CD14-positive monocyte (primary cell): ENCODE measurements at regions not wholly inside any gene's neighbourhood (a gene's known extent, or its start where the extent isn't known, plus 50 kb on each side); places are given as distances from the start of the nearest gene placed in this dataset.

Source experiments
- DNase-seq, 3 donors: peaks; one replicate each; pipeline ENCODE4 v3.0.0-alpha.2; 2011 to 2022
- H2AFZ ChIP-seq: 2 replicates; pipeline ENCODE4 v1.6.0; 2012; ENCODE audit warnings: mild to moderate bottlenecking, low read depth, low read length, inconsistent platforms; ENCODE audit not compliant: insufficient read depth, poor library complexity, severe bottlenecking
- H3K27ac ChIP-seq, 2 donors: 1 replicate in 1 of 2; 2 replicates in 1 of 2; pipeline ENCODE4 v1.5.1; 2012 to 2013; ENCODE audit warnings: low read length in 2 of 2, control low read depth in 1 of 2, inconsistent platforms in 1 of 2, low read depth in 1 of 2, mild to moderate bottlenecking in 1 of 2
- H3K27me3 ChIP-seq, 2 donors: one replicate each; pipeline versions ENCODE4 v1.6.0 to v1.6.1; 2011 to 2013; ENCODE audit warnings: low read length in 2 of 2; ENCODE audit not compliant: control insufficient read depth in 2 of 2, insufficient read depth in 2 of 2
- H3K36me3 ChIP-seq, 2 donors: replicated peaks in 1 of 2; 1 replicate in 1 of 2; 2 replicates in 1 of 2; pipeline versions ENCODE4 v1.5.1 to v1.6.1; 2012 to 2013; ENCODE audit warnings: low read length in 2 of 2, control low read depth in 1 of 2, inconsistent platforms in 1 of 2, mild to moderate bottlenecking in 1 of 2; ENCODE audit not compliant: insufficient read depth in 2 of 2, control insufficient read depth in 1 of 2
- H3K4me1 ChIP-seq, 2 donors: 1 replicate in 1 of 2; 2 replicates in 1 of 2; pipeline versions ENCODE4 v1.5.1 to v1.6.1; 2012 to 2013; ENCODE audit warnings: low read length in 2 of 2, control low read depth in 1 of 2, inconsistent platforms in 1 of 2, mild to moderate bottlenecking in 1 of 2, moderate library complexity in 1 of 2; ENCODE audit not compliant: insufficient read depth in 2 of 2, control insufficient read depth in 1 of 2
- H3K4me2 ChIP-seq: replicated peaks from 2 replicates; pipeline ENCODE3; 2012; ENCODE audit warnings: low read length, moderate library complexity, mild to moderate bottlenecking; ENCODE audit not compliant: poor library complexity, severe bottlenecking; ENCODE audit errors: extremely low read depth
- H3K4me3 ChIP-seq, 3 experiments: fragments of 200-600 bp in 1 of 3; sonication (generic) in 1 of 3; replicated peaks in 1 of 3; 1 replicate in 2 of 3; 2 replicates in 1 of 3; pipeline ENCODE4 v1.5.1; 2011 to 2013; ENCODE audit warnings: low read length in 3 of 3, mild to moderate bottlenecking in 3 of 3, control low read depth in 2 of 3, low read depth in 2 of 3, inconsistent platforms in 1 of 3, moderate library complexity in 1 of 3
- H3K79me2 ChIP-seq: 2 replicates; pipeline ENCODE4 v1.6.0; 2012; ENCODE audit warnings: mild to moderate bottlenecking, control low read depth, inconsistent platforms, low read length, moderate library complexity; ENCODE audit not compliant: insufficient read depth
- H3K9ac ChIP-seq: 2 replicates; pipeline ENCODE4 v1.6.0; 2017; ENCODE audit warnings: low read length, mild to moderate bottlenecking; ENCODE audit not compliant: insufficient read depth, poor library complexity, severe bottlenecking
- H3K9me3 ChIP-seq, 2 donors: replicated peaks in 1 of 2; 1 replicate in 1 of 2; 2 replicates in 1 of 2; pipeline versions ENCODE4 v1.5.1 to v1.6.1; 2012 to 2013; ENCODE audit warnings: low read length in 2 of 2, control low read depth in 1 of 2; ENCODE audit not compliant: control insufficient read depth in 1 of 2, insufficient read depth in 1 of 2
- H4K20me1 ChIP-seq: 2 replicates; pipeline ENCODE4 v1.6.0; 2012; ENCODE audit warnings: mild to moderate bottlenecking, low read length, control low read depth, moderate library complexity; ENCODE audit not compliant: insufficient read depth
- H3K27ac Mint-ChIP-seq, 7 donors: one replicate each; pipeline ENCODE4 v1.8.0; 2020; ENCODE audit warnings: mild to moderate bottlenecking in 7 of 7, mixed read lengths in 7 of 7, moderate library complexity in 6 of 7, inconsistent platforms in 2 of 7
- H3K27me3 Mint-ChIP-seq, 3 donors: one replicate each; pipeline ENCODE4 v1.8.0; 2021 to 2022; ENCODE audit warnings: low read depth in 3 of 3, mild to moderate bottlenecking in 3 of 3, mixed read lengths in 3 of 3, moderate library complexity in 3 of 3, inconsistent platforms in 1 of 3
- H3K36me3 Mint-ChIP-seq, 2 donors: one replicate each; pipeline ENCODE4 v1.8.0; 2020; ENCODE audit warnings: mixed read lengths in 2 of 2, inconsistent platforms in 1 of 2, mild to moderate bottlenecking in 1 of 2
- H3K4me1 Mint-ChIP-seq: one replicate; pipeline ENCODE4 v1.8.0; 2020; ENCODE audit warnings: mild to moderate bottlenecking, mixed read lengths
- H3K4me3 Mint-ChIP-seq, 2 donors: one replicate each; pipeline ENCODE4 v1.8.0; 2020; ENCODE audit warnings: mild to moderate bottlenecking in 2 of 2, mixed read lengths in 2 of 2, moderate library complexity in 1 of 2
- H3K9me3 Mint-ChIP-seq, 7 donors: one replicate each; pipeline ENCODE4 v1.8.0; 2020 to 2022; ENCODE audit warnings: mixed read lengths in 7 of 7, mild to moderate bottlenecking in 6 of 7, moderate library complexity in 6 of 7, inconsistent platforms in 2 of 7
- WGBS: methylation state at CpG from one replicate; pipeline ENCODE4 v1.1.5; 2013; ENCODE audit warnings: missing lambda C conversion rate; ENCODE audit not compliant: insufficient coverage; 5-methylcytosine and 5-hydroxymethylcytosine counted together
- intact Hi-C, 2 donors: fragments of 100-400 bp; cut with micrococcal nuclease; formaldehyde crosslinking; loops; one replicate each; pipeline versions ENCODE4 v1.15.0 to v1.15.1; 2023
- TF ChIP-seq, protein P1 (sequence below): fragments of 200-600 bp; IDR thresholded peaks from one replicate; pipeline ENCODE4 v1.8.0; 2022; ENCODE audit warnings: antibody characterized with exemption, mild to moderate bottlenecking

DNA sequence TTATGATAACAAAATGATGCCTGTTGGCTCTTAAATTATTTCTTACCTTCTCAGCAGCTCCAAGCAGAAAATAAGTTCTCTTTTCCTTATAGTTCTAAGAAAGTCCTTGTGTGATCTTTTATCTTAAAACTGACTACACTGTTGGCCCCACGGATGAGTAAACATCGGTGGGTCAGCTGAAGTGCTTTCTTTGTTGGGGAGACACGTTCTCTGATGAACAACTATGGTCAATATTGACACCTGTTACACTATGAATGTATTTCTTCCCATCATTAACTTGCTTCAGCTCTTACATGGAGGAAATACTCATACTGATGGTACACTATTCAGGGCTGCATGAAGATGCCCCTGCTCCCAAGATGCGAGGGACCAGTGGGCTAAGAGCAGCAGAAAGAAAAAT is 110.8 kb upstream of the EEA1 start:
- H3K4me2 ChIP-seq = no peak overlapping the region
- no peaks in the 10 kb centered on the region for H3K36me3 Mint-ChIP-seq
- no peak overlapping the region for H3K4me3 ChIP-seq
- H3K9me3 Mint-ChIP-seq = peaks cover 4 to 12% (median 7%) of the 10 kb centered on the region in 7 donors
- peaks cover 0 to 4% of the 10 kb centered on the region in 2 donors for H3K9me3 ChIP-seq
- no peak overlapping the region for H2AFZ ChIP-seq
- H4K20me1 ChIP-seq = no peaks in the 10 kb centered on the region
- no peaks in the 10 kb centered on the region for H3K79me2 ChIP-seq
- peaks cover 0 to 3% (median 0%) of the 10 kb centered on the region in 3 donors for H3K27me3 Mint-ChIP-seq
- no peak overlapping the region for H3K9ac ChIP-seq
- TF ChIP-seq, protein P1, sequence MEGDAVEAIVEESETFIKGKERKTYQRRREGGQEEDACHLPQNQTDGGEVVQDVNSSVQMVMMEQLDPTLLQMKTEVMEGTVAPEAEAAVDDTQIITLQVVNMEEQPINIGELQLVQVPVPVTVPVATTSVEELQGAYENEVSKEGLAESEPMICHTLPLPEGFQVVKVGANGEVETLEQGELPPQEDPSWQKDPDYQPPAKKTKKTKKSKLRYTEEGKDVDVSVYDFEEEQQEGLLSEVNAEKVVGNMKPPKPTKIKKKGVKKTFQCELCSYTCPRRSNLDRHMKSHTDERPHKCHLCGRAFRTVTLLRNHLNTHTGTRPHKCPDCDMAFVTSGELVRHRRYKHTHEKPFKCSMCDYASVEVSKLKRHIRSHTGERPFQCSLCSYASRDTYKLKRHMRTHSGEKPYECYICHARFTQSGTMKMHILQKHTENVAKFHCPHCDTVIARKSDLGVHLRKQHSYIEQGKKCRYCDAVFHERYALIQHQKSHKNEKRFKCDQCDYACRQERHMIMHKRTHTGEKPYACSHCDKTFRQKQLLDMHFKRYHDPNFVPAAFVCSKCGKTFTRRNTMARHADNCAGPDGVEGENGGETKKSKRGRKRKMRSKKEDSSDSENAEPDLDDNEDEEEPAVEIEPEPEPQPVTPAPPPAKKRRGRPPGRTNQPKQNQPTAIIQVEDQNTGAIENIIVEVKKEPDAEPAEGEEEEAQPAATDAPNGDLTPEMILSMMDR = no peak
- peaks cover 4% of the 10 kb centered on the region for H3K4me1 Mint-ChIP-seq
- no peak for DNase-seq
- intact Hi-C loops = no loop called here
- no peak overlapping the region for H3K27ac ChIP-seq
- H3K36me3 ChIP-seq = no peaks in the 10 kb centered on the region
- WGBS = no CpG with 5 or more reads among the region's 4 CpGs
- no peak overlapping the region for H3K27ac Mint-ChIP-seq
- no peak overlapping the region for H3K4me3 Mint-ChIP-seq
- peaks cover 0 to 2% of the 10 kb centered on the region in 2 donors for H3K27me3 ChIP-seq
- no peaks in the 10 kb centered on the region for H3K4me1 ChIP-seq

DNA sequence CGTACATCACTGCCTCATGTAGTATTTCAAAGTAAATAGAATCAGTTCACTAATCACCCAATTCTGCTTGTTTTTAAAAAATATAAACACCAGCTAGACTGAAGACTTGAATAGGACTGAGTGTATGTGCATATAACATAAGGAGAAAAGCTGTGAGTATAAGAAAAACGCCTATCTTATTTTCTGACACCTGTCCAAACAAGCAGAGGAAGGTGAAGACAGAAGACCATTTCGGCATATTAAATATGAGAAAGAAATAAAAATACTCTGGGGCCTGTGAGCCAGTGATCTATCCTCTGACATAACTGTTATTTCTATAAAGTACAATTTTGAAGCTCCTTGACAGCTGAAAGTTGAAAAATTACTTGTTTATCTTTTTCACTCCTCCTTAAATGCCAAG is 111.3 kb upstream of the EEA1 start:
- H3K79me2 ChIP-seq = no peaks in the 10 kb centered on the region
- H3K4me3 Mint-ChIP-seq = no peak overlapping the region
- H3K27me3 Mint-ChIP-seq = peaks cover 0 to 3% (median 0%) of the 10 kb centered on the region in 3 donors
- peaks cover 0 to 4% of the 10 kb centered on the region in 2 donors for H3K9me3 ChIP-seq
- no peak overlapping the region for H3K27ac Mint-ChIP-seq
- TF ChIP-seq, protein P1 = no peak
- H3K27me3 ChIP-seq = no peaks in the 10 kb centered on the region
- no peak overlapping the region for H3K9ac ChIP-seq
- H3K4me1 Mint-ChIP-seq = peaks cover 4% of the 10 kb centered on the region
- intact Hi-C loops = no loop called here
- no peak overlapping the region for H3K27ac ChIP-seq
- no peaks in the 10 kb centered on the region for H4K20me1 ChIP-seq
- H2AFZ ChIP-seq = no peak overlapping the region
- no peaks in the 10 kb centered on the region for H3K36me3 ChIP-seq
- peaks cover 4 to 12% (median 7%) of the 10 kb centered on the region in 7 donors for H3K9me3 Mint-ChIP-seq
- DNase-seq = no peak
- no peaks in the 10 kb centered on the region for H3K36me3 Mint-ChIP-seq
- no peak overlapping the region for H3K4me2 ChIP-seq
- H3K4me1 ChIP-seq = no peaks in the 10 kb centered on the region
- H3K4me3 ChIP-seq = no peak overlapping the region
- WGBS = no CpG with 5 or more reads among the region's 3 CpGs
